SK-N-SH treated with all-trans-retinoic acid at 6 μM for 48 hours (cell line): ENCODE measurements at regions not wholly inside any gene's neighbourhood (a gene's known extent, or its start where the extent isn't known, plus 50 kb on each side); places are given as distances from the start of the nearest gene placed in this dataset.
A peak's percentile ranks its signal among the peaks of the same experiment; 100 is the strongest.
"Not testable (repeated sequence)": the region's sequence is repeated elsewhere in the genome, so short reads cannot be mapped to it uniquely, and the experiment has no call there.

ENCODE experiments used
- ATAC-seq: fragments of 200-7000 bp; cut with Tn5 transposase; 3 replicates; pipeline ENCODE4 v1.9.1; 2020; ENCODE audit warnings: mild to moderate bottlenecking, moderate library complexity
- ARNTL ChIP-seq: fragments of 450-650 bp; formaldehyde crosslinking; IDR thresholded peaks from 2 replicates; pipeline ENCODE4 v1.5.0; 2020; ENCODE audit warnings: low read depth, mild to moderate bottlenecking, moderate library complexity, borderline replicate concordance
- BACH2 ChIP-seq: fragments of 250-450 bp; sonication (Bioruptor Pico); IDR thresholded peaks from 2 replicates; pipeline ENCODE4 v1.9.0; 2021; ENCODE audit warnings: mild to moderate bottlenecking, borderline replicate concordance
- CREB5 ChIP-seq: fragments of 250-450 bp; sonication (Bioruptor Pico); IDR thresholded peaks from 2 replicates; pipeline ENCODE4 v1.5.1; 2020; ENCODE audit warnings: low read depth, mild to moderate bottlenecking, moderate library complexity
- CSDC2 ChIP-seq: fragments of 250-450 bp; sonication (Bioruptor Pico); IDR thresholded peaks from 2 replicates; pipeline ENCODE4 v1.5.0; 2020; ENCODE audit warnings: mild to moderate bottlenecking, moderate library complexity
- ESRRG ChIP-seq: fragments of 250-450 bp; sonication (Bioruptor Pico); IDR thresholded peaks from 2 replicates; pipeline ENCODE4 v1.6.1; 2021; ENCODE audit warnings: mild to moderate bottlenecking
- GLIS3 ChIP-seq: fragments of 250-450 bp; sonication (Bioruptor Pico); IDR thresholded peaks from 2 replicates; pipeline ENCODE4 v1.5.0; 2020; ENCODE audit warnings: mild to moderate bottlenecking, moderate library complexity
- ISL1 ChIP-seq: fragments of 250-450 bp; sonication (Bioruptor Pico); IDR thresholded peaks from 2 replicates; pipeline ENCODE4 v2.1.2; 2022; ENCODE audit warnings: mild to moderate bottlenecking, moderate library complexity
- PATZ1 ChIP-seq: fragments of 250-450 bp; sonication (Bioruptor Pico); IDR thresholded peaks from 2 replicates; pipeline ENCODE4 v1.8.0; 2020; ENCODE audit warnings: mild to moderate bottlenecking, moderate library complexity, borderline replicate concordance
- POU6F1 ChIP-seq: fragments of 250-450 bp; sonication (Bioruptor Pico); IDR thresholded peaks from 2 replicates; pipeline ENCODE4 v1.8.0; 2021; ENCODE audit warnings: low read depth, mild to moderate bottlenecking, moderate library complexity, borderline replicate concordance
- PPARA ChIP-seq: fragments of 250-450 bp; sonication (Bioruptor Pico); IDR thresholded peaks from 2 replicates; pipeline ENCODE4 v1.5.0; 2020; ENCODE audit warnings: mild to moderate bottlenecking, borderline replicate concordance
- TCF4 ChIP-seq: fragments of 250-450 bp; sonication (Bioruptor Pico); IDR thresholded peaks from 2 replicates; pipeline ENCODE4 v1.8.0; 2021; ENCODE audit warnings: mild to moderate bottlenecking, moderate library complexity, borderline replicate concordance
- TOX ChIP-seq: fragments of 250-450 bp; sonication (Bioruptor Pico); IDR thresholded peaks from 2 replicates; pipeline ENCODE4 v1.8.0; 2021; ENCODE audit warnings: mild to moderate bottlenecking, moderate library complexity, borderline replicate concordance
- TSHZ2 ChIP-seq: fragments of 250-450 bp; sonication (Bioruptor Pico); IDR thresholded peaks from 2 replicates; pipeline ENCODE4 v1.5.0; 2020; ENCODE audit warnings: mild to moderate bottlenecking, moderate library complexity
- ZC3H10 ChIP-seq: fragments of 250-450 bp; sonication (Bioruptor Pico); IDR thresholded peaks from 2 replicates; pipeline ENCODE4 v1.5.1; 2021; ENCODE audit warnings: mild to moderate bottlenecking, moderate library complexity
- ZFP3 ChIP-seq: fragments of 250-450 bp; sonication (Bioruptor Pico); IDR thresholded peaks from 2 replicates; pipeline ENCODE4 v1.5.0; 2020; ENCODE audit warnings: mild to moderate bottlenecking, moderate library complexity
- ZFP30 ChIP-seq: fragments of 450-650 bp; formaldehyde crosslinking; IDR thresholded peaks from 2 replicates; pipeline ENCODE4 v1.5.0; 2022; ENCODE audit warnings: mild to moderate bottlenecking, moderate library complexity
- ZNF565 ChIP-seq: fragments of 450-650 bp; formaldehyde crosslinking; conservative IDR thresholded peaks from 2 replicates; pipeline ENCODE4 v1.5.0; 2020; ENCODE audit warnings: low read depth, mild to moderate bottlenecking, moderate library complexity

GRCh38 chr2:184402381-184402780 is 195.9 kb upstream of the ZNF804A start:
- no peak for ATAC-seq
- TF ChIP-seq CREB5 (no peak), ZFP30 (CRISPR knock-in tag) (no peak), POU6F1 (CRISPR knock-in tag) (no peak), ZFP3 (CRISPR knock-in tag) (no peak), GLIS3 (CRISPR knock-in tag) (no peak), PPARA (CRISPR knock-in tag) (no peak), PATZ1 (CRISPR knock-in tag) (no peak), ARNTL (CRISPR knock-in tag) (no peak), BACH2 (CRISPR knock-in tag) (no peak), CSDC2 (CRISPR knock-in tag) (no peak), TCF4 (CRISPR knock-in tag) (no peak)

GRCh38 chr2:184407041-184407630 is 191.2 kb upstream of the ZNF804A start:
- ATAC-seq = not testable (repeated sequence)

- TF ChIP-seq ZNF565 (CRISPR knock-in tag) = no peak
- ATAC-seq = no peak
Measured at GRCh38 chr2:184410160-184410559, 188.2 kb upstream of the ZNF804A start.

- TF ChIP-seq ZC3H10 (CRISPR knock-in tag) (no peak), BACH2 (CRISPR knock-in tag) (no peak), ZFP3 (CRISPR knock-in tag) (no peak), ESRRG (CRISPR knock-in tag) (no peak), PPARA (CRISPR knock-in tag) (no peak), TSHZ2 (CRISPR knock-in tag) (no peak), ARNTL (CRISPR knock-in tag) (no peak), TOX (CRISPR knock-in tag) (no peak)
- ATAC-seq = no peak
Measured at GRCh38 chr2:184413221-184413620, 185.1 kb upstream of the ZNF804A start.

- TF ChIP-seq ZFP3 (CRISPR knock-in tag) (no peak), ISL1 (CRISPR knock-in tag) (peak; percentile 65)
- no peak for ATAC-seq
Measured at GRCh38 chr2:184413671-184414229, 184.6 kb upstream of the ZNF804A start.
